GM12878 (cell line): ENCODE measurements at regions not wholly inside any gene's neighbourhood (a gene's known extent, or its start where the extent isn't known, plus 50 kb on each side); places are given as distances from the start of the nearest gene placed in this dataset.
A peak's percentile ranks its signal among the peaks of the same experiment; 100 is the strongest.

Experiments used
- BACH1 ChIP-seq: fragments of 450-650 bp; IDR thresholded peaks from 2 replicates; pipeline ENCODE4 v1.6.1; 2017; ENCODE audit warnings: mild to moderate bottlenecking, borderline replicate concordance
- BMI1 ChIP-seq: fragments of 450-650 bp; IDR thresholded peaks from 2 replicates; pipeline ENCODE4 v1.6.1; 2016; ENCODE audit warnings: mild to moderate bottlenecking, moderate library complexity, borderline replicate concordance
- E2F8 ChIP-seq: fragments of 450-650 bp; IDR thresholded peaks from 2 replicates; pipeline ENCODE4 v1.6.1; 2018; ENCODE audit warnings: mild to moderate bottlenecking, low read depth, moderate library complexity; ENCODE audit not compliant: partially characterized antibody
- EGR1 ChIP-seq, 2 experiments: IDR thresholded peaks; 1 replicate in 1 of 2; 2 replicates in 1 of 2; pipeline ENCODE4 v1.6.1; 2011 to 2012; ENCODE audit warnings: low read depth in 2 of 2, low read length in 2 of 2, borderline replicate concordance in 1 of 2, mild to moderate bottlenecking in 1 of 2, moderate library complexity in 1 of 2
- EP300 ChIP-seq, 2 experiments: fragments of 150-350 bp in 1 of 2; IDR thresholded peaks; 2 replicates each; pipeline ENCODE4 v1.6.1; 2011 to 2012; ENCODE audit warnings: low read depth in 2 of 2, low read length in 2 of 2, borderline replicate concordance in 1 of 2, improper control_type of control experiment in 1 of 2, inconsistent platforms in 1 of 2; ENCODE audit not compliant: control insufficient read depth in 1 of 2
- ESRRA ChIP-seq: IDR thresholded peaks from 2 replicates; pipeline ENCODE4 v1.6.1; 2012; ENCODE audit warnings: mild to moderate bottlenecking, low read length, improper control_type of control experiment
- IRF3 ChIP-seq: fragments of 450-650 bp; IDR thresholded peaks from 2 replicates; pipeline ENCODE4 v1.6.1; 2014; ENCODE audit warnings: mild to moderate bottlenecking
- IRF4 ChIP-seq: IDR thresholded peaks from 2 replicates; pipeline ENCODE4 v1.6.1; 2011; ENCODE audit warnings: low read depth, low read length
- KDM1A ChIP-seq: fragments of 200-600 bp; sonication (generic); IDR thresholded peaks from 2 replicates; pipeline ENCODE4 v1.6.1; 2016; ENCODE audit warnings: borderline replicate concordance
- MYC ChIP-seq: IDR thresholded peaks from 2 replicates; pipeline ENCODE4 v1.6.1; 2011; ENCODE audit warnings: mild to moderate bottlenecking, low read length, moderate library complexity, inconsistent platforms; ENCODE audit not compliant: insufficient read depth, insufficient replicate concordance, insufficient read length, severe bottlenecking
- PAX8 ChIP-seq: fragments of 450-650 bp; IDR thresholded peaks from 2 replicates; pipeline ENCODE4 v1.6.1; 2017; ENCODE audit warnings: mild to moderate bottlenecking, moderate library complexity
- PBX3 ChIP-seq: IDR thresholded peaks from 2 replicates; pipeline ENCODE4 v1.6.1; 2011; ENCODE audit warnings: mild to moderate bottlenecking, low read depth, low read length, moderate library complexity; ENCODE audit not compliant: insufficient replicate concordance
- RAD51 ChIP-seq: fragments of 450-650 bp; IDR thresholded peaks from 2 replicates; pipeline ENCODE4 v1.6.1; 2016; ENCODE audit warnings: moderate library complexity, mild to moderate bottlenecking, inconsistent platforms
- RUNX3 ChIP-seq: IDR thresholded peaks from 2 replicates; pipeline ENCODE4 v1.6.1; 2012; ENCODE audit warnings: low read length, inconsistent platforms
- ZNF687 ChIP-seq: fragments of 450-650 bp; IDR thresholded peaks from 2 replicates; pipeline ENCODE4 v1.6.1; 2017; ENCODE audit warnings: mild to moderate bottlenecking, moderate library complexity

GRCh38 chr2:8525582-8526402 is 156.1 kb upstream of the ID2 start (continued):
- TF ChIP-seq ZNF687 (peak; percentile 66), RUNX3 (peak; percentile 80), EP300 (IDR thresholded peaks at IDR 0.05; ENCODE audit: borderline replicate concordance in 1 of 2, control insufficient read depth in 1 of 2, low read depth in 2 of 2, low read length in 2 of 2) (peak in 1 of 2 experiments; percentile 80; a peak in 3 of 4 replicates), PBX3 (no peak), MYC (no peak), BACH1 (0 out of 2 replicates have a peak, but pooled peaks have one; percentile 22), EGR1 (IDR thresholded peaks at IDR 0.05; ENCODE audit: borderline replicate concordance in 1 of 2, low read depth in 2 of 2, low read length in 2 of 2) (peak in 1 of 2 experiments; percentile 83; a peak in 1 of 3 replicates), IRF3 (no peak), KDM1A (no peak), E2F8 (no peak), IRF4 (peak; percentile 37; the same call in 1 of the 2 replicates), PAX8 (no peak), BMI1 (peak; percentile 70; the same call in 1 of the 2 replicates), RAD51 (peak; percentile 11; the same call in 1 of the 2 replicates), ESRRA (0 out of 2 replicates have a peak, but pooled peaks have one; percentile 55)
